NB4 (cell line): ENCODE measurements at regions not wholly inside any gene's neighbourhood (a gene's known extent, or its start where the extent isn't known, plus 50 kb on each side); places are given as distances from the start of the nearest gene placed in this dataset.

ENCODE experiments used
- DNase-seq: peaks from one replicate; pipeline ENCODE4 v3.0.0; 2010; ENCODE audit warnings: low read depth
- H3K4me3 ChIP-seq: one replicate; pipeline ENCODE4 v1.5.1; 2011; ENCODE audit warnings: mild to moderate bottlenecking, low read depth, low read length, moderate library complexity
- CTCF ChIP-seq: IDR thresholded peaks from one replicate; pipeline ENCODE4 v1.5.1; 2012; ENCODE audit warnings: low read depth, low read length
- MYC ChIP-seq: IDR thresholded peaks from 2 replicates; pipeline ENCODE4 v1.6.1; 2011; ENCODE audit warnings: low read depth, low read length
- POLR2A ChIP-seq: IDR thresholded peaks from 2 replicates; pipeline ENCODE4 v1.6.1; 2011; ENCODE audit warnings: mild to moderate bottlenecking; ENCODE audit not compliant: insufficient read length; ENCODE audit errors: extremely low read depth
- TF ChIP-seq, protein P1 (sequence below): IDR thresholded peaks from 2 replicates; pipeline ENCODE4 v1.6.1; 2011; ENCODE audit warnings: low read depth, low read length

DNA sequence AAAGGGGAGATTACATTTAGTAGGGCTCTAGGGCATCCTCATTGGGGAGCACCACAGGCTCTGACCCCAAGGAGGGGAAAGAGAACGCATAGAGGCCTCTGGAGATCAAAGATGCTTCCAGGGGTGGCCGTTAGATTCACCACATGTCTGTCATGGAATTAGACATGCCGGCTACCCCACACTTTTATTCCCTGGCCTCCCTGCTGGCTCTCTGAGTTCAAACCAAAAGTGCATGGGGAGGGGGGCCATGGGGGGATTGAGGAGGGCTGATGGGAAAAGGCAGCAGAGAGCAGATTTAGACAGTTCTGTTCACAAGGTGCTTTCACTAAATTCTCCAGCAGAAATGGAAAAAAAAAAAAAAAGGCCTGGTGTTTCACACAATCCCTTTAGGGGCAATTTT is 64.4 kb upstream of the ZNF521 start:
- DNase-seq = no peak

DNA sequence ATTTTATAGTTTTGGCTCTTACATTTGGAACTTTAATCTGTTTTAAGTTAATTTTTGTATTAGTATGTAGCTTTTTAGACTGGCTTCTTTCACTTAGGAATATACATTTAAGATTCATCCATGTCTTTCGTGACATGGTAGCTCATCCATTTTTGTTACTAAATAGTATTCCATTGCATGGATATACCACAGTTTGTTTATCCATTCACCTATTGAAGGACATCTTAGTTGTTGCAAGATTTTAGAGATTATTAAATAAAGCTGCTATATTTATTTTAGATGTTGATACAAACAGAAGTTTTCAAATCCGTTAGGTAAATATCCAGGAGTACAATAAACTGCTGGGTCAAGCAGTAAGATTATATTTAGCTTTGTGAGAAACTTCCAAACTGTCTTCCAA is 58.0 kb upstream of the ZNF521 start:
- no peak overlapping the region for H3K4me3 ChIP-seq
- TF ChIP-seq, protein P1, sequence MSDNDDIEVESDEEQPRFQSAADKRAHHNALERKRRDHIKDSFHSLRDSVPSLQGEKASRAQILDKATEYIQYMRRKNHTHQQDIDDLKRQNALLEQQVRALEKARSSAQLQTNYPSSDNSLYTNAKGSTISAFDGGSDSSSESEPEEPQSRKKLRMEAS = no peak
- TF ChIP-seq MYC (no peak), CTCF (no peak), POLR2A (no peak)
- DNase-seq = no peak

More for the DNA sequence above, 64.4 kb upstream of the ZNF521 start:
- H3K4me3 ChIP-seq = no peak overlapping the region
- TF ChIP-seq, protein P1 = no peak
- TF ChIP-seq POLR2A (no peak), MYC (no peak), CTCF (no peak)

- TF ChIP-seq, protein P1 = no peak
- TF ChIP-seq CTCF (no peak), MYC (no peak), POLR2A (no peak)
- H3K4me3 ChIP-seq = no peak overlapping the region
- DNase-seq = no peak
Measured at GRCh38 chr18:25408293-25408692, 56.3 kb upstream of the ZNF521 start.
